GM12873 (cell line): ENCODE measurements at regions not wholly inside any gene's neighbourhood (a gene's known extent, or its start where the extent isn't known, plus 50 kb on each side); places are given as distances from the start of the nearest gene placed in this dataset.

ENCODE experiments used
- TF ChIP-seq, protein P1 (sequence below): IDR thresholded peaks from 2 replicates; pipeline ENCODE4 v1.5.1; 2012; ENCODE audit warnings: low read depth, mild to moderate bottlenecking, moderate library complexity, low read length, control low read depth; ENCODE audit not compliant: insufficient read depth; ENCODE audit errors: missing control alignments

DNA sequence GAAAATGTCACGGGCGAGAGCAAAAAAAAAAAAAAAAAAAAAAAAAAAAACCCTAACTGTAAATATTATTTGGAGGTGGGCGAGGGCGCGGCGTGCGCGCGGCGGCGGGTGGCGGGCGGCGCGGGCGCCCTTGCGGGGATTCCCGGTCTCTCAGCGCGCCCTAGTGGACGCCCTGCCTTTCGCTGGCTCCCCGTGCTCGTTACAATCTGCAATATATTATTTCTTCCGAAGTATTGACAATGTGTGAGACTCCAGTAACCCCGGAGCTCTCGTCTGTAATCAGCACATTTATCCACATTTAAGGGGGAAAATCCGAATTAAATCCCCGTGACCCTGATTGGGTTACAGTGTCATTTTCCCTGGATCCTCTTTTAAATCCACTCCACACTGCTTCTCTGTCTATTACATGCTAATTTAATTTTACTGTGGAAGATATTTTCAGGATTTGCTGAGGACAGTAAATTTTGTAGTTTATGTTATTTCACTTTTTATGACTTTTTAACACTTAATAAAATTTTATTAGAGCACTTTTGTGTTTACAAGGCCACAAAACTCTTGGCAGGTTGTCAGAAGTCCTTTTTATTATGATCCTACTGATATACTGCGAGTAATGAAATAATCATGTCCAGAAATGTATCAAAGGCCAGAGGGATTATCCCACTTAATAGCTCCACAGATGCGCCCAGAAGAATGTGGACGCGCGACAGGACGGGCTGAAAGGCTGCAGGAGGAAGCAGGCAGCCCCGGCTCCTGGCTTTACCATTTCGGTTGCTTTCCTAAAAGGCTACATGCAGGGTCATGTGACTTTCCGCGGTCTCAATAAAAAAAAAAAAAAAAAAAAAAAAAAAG lies 369.1 kb downstream of the MTX2 start:
- TF ChIP-seq, protein P1, sequence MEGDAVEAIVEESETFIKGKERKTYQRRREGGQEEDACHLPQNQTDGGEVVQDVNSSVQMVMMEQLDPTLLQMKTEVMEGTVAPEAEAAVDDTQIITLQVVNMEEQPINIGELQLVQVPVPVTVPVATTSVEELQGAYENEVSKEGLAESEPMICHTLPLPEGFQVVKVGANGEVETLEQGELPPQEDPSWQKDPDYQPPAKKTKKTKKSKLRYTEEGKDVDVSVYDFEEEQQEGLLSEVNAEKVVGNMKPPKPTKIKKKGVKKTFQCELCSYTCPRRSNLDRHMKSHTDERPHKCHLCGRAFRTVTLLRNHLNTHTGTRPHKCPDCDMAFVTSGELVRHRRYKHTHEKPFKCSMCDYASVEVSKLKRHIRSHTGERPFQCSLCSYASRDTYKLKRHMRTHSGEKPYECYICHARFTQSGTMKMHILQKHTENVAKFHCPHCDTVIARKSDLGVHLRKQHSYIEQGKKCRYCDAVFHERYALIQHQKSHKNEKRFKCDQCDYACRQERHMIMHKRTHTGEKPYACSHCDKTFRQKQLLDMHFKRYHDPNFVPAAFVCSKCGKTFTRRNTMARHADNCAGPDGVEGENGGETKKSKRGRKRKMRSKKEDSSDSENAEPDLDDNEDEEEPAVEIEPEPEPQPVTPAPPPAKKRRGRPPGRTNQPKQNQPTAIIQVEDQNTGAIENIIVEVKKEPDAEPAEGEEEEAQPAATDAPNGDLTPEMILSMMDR, result peak; percentile 65

DNA sequence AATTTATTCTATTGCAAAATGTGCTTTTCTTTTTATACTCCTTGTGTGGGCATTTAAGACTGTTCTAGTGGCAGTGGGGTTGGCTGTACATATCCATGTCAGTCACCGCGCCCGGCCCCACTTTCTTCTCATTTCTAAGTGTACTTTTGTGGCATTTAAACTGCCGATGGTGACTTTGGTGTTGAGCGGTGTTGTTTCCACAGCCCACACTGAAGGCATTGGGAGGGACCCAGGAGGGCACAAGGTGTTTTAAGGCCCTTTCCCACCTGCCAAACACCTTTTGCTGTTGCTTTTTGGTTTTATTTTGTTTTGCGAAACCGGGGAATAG lies 369.7 kb downstream of the MTX2 start:
- TF ChIP-seq, protein P1, result no peak

DNA sequence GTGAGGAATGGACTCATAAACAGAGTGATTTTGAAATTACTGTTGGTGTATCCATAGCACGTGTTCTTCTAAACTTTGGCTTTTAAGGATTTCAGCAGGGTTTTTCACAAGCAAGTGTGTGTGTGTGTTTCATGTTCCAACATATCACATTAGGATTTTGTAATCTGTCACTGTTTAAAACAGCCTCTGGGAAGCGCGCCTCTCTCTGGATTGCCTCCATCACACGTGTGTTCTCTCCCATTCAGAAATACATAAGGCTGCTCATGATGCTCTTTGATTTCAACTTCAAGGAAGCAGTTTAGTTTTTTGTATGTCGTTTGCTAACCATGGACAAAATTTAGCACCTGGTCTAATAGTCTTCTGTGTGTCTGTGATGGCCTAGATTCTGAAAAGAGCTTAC lies 370.4 kb downstream of the MTX2 start:
- TF ChIP-seq, protein P1, result no peak

DNA sequence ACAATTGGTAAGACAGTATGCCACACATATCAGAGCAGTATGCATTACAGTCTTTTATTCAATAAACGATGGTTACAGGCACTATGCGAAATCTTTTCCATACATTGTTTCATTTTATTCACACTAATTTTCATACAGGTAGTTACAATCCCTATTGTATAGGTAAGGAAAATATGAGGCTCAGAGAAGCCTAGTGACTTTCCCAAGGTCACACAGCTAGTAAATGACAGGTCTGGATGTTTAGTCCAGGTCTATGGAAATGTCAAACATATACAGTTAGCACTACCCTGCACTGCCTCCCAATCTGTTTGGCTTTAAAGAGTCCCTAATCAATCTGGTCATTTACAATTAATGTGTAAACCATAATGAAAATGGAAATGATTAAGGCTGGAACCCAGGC lies 372.2 kb downstream of the MTX2 start:
- TF ChIP-seq, protein P1, result no peak

DNA sequence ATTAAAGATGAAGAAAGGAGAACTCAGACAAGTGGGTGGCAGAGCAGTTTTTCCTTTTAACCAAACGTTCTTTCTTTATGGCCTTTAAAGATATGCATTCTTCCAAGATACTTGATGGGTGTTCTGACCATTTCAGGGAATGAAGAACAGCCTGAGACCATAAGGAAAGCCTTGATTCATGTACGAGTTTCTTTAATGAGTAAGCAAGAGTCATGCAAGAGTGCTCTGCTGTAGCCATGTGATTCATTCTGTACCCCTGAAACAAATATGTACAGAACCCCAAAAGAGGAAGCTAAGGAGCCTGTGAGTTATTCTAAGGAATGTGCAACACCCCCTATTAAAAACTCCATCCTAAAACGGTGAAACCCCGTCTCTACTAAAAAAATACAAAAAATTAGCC lies 372.8 kb downstream of the MTX2 start:
- TF ChIP-seq, protein P1, result no peak

DNA sequence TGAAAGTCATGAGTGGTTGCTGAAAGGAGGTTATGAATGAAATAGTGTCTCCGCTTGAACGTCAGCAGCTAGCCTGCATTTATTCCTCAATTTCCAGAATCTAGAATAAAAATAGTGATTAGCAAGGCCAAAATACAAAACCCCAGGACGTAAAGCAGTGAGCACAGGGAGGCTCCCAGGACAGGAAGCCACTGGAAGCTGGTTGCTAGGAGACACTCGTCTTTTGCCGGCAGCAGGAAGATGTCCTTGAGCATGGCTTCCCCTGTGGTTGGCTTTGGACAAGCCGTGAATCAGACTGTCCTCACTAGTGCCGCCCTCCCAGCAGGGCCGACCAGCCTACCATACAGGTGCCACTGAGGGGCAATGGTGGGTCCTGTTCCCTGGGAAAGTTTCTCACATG lies 374.4 kb downstream of the MTX2 start:
- TF ChIP-seq, protein P1, result no peak

DNA sequence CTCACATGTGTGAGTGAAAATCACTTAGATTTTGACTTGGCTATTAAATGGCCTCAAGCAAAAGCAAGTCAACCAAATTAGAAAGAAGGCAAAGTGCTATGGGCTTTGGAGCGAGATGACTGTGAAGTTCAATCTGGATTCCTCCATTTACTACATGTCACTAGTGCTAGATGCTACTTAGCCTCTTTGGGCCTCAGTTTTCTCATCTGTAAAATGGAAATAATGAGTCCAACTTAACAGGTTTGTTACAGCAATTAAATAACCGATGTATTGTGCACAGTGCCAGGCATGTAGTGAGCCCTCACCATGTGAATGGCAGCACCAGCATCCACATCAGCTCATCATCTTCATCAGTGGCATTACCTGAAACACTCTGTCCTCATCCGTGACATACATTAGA lies 376.3 kb downstream of the MTX2 start:
- TF ChIP-seq, protein P1, result no peak
